ENCODE measurements at regions not wholly inside any gene's neighbourhood (a gene's known extent, or its start where the extent isn't known, plus 50 kb on each side); places are given as distances from the start of the nearest gene placed in this dataset.

DNA sequence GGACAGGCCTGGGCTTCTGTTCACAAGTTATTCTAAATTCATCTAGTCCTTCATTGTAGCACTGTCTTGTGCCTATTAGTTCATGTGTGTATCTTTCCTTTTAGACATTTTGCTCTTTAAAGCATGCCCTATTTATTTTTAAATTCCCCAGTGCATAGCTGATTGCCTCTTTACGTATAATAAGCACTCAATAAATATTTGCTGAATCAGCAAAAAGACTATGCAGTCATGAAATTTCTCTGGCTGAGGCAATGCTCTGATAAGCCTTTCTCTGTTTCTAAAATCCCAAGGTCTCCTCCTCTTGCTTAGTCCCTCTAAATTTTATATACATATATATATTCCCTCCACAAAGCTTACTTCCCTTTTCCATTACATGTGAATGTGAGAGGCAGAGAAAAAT is 315.9 kb upstream of the PCSK5 start:
- TF ChIP-seq FOXM1 (IDR thresholded peaks at IDR 0.05; ENCODE audit: borderline replicate concordance, low read depth) = no peak
- no peak for TF ChIP-seq EP300 (IDR thresholded peaks at IDR 0.05; ENCODE audit: borderline replicate concordance)
- TF ChIP-seq, protein P1, sequence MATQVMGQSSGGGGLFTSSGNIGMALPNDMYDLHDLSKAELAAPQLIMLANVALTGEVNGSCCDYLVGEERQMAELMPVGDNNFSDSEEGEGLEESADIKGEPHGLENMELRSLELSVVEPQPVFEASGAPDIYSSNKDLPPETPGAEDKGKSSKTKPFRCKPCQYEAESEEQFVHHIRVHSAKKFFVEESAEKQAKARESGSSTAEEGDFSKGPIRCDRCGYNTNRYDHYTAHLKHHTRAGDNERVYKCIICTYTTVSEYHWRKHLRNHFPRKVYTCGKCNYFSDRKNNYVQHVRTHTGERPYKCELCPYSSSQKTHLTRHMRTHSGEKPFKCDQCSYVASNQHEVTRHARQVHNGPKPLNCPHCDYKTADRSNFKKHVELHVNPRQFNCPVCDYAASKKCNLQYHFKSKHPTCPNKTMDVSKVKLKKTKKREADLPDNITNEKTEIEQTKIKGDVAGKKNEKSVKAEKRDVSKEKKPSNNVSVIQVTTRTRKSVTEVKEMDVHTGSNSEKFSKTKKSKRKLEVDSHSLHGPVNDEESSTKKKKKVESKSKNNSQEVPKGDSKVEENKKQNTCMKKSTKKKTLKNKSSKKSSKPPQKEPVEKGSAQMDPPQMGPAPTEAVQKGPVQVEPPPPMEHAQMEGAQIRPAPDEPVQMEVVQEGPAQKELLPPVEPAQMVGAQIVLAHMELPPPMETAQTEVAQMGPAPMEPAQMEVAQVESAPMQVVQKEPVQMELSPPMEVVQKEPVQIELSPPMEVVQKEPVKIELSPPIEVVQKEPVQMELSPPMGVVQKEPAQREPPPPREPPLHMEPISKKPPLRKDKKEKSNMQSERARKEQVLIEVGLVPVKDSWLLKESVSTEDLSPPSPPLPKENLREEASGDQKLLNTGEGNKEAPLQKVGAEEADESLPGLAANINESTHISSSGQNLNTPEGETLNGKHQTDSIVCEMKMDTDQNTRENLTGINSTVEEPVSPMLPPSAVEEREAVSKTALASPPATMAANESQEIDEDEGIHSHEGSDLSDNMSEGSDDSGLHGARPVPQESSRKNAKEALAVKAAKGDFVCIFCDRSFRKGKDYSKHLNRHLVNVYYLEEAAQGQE (IDR thresholded peaks at IDR 0.05; ENCODE audit: low read depth) = no peak
- TF ChIP-seq, protein P2, sequence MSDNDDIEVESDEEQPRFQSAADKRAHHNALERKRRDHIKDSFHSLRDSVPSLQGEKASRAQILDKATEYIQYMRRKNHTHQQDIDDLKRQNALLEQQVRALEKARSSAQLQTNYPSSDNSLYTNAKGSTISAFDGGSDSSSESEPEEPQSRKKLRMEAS (IDR thresholded peaks at IDR 0.05) = no peak
- TF ChIP-seq, protein P3, sequence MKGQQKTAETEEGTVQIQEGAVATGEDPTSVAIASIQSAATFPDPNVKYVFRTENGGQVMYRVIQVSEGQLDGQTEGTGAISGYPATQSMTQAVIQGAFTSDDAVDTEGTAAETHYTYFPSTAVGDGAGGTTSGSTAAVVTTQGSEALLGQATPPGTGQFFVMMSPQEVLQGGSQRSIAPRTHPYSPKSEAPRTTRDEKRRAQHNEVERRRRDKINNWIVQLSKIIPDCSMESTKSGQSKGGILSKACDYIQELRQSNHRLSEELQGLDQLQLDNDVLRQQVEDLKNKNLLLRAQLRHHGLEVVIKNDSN (IDR thresholded peaks at IDR 0.05) = no peak
- TF ChIP-seq YY1 (IDR thresholded peaks at IDR 0.05; ENCODE audit: low read depth) = no peak
- TF ChIP-seq RAD21 (IDR thresholded peaks at IDR 0.05; ENCODE audit: low read depth) = no peak

Data from Ishikawa (cell line).